ENCODE measurements at regions not wholly inside any gene's neighbourhood (a gene's known extent, or its start where the extent isn't known, plus 50 kb on each side); places are given as distances from the start of the nearest gene placed in this dataset.

DNA sequence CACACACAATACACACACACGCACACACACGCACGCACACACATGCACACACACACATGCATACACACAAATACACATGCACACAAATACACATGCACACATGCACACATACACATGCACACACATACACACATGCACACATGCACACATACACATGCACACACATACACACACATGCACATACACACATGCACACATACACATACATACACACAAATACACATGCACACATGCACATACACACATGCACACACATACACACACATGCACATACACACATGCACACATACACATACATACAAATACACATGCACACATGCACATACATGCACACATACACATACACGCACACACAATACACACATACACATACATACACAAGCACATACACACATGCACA is 175.4 kb upstream of the RREB1 start:
- no peaks in the 10 kb centered on the region for H3K36me3 Mint-ChIP-seq (ENCODE audit: low read depth)
- H3K9me3 Mint-ChIP-seq, result no peaks in the 10 kb centered on the region
- WGBS, 2 experiments (ENCODE audit: insufficient coverage in 1 of 2, insufficient read length in 1 of 2), result 38 to 100% methylated on average over 1 to 4 of the region's 4 CpGs
- Histone ChIP-seq H3K4me3 (ENCODE audit: low read length) (no peak overlapping the region), H3K9me3 (ENCODE audit: control insufficient read depth, low read length) (no peaks in the 10 kb centered on the region), H3K27me3 (ENCODE audit: control insufficient read depth, insufficient read depth, low read length, poor library complexity, severe bottlenecking) (no peaks in the 10 kb centered on the region), H3K4me1 (ENCODE audit: control insufficient read depth, insufficient read depth, low read length) (no peaks in the 10 kb centered on the region), H3K9ac (ENCODE audit: extremely low read depth, low read length, poor library complexity, severe bottlenecking) (no peak overlapping the region), H3K27ac (ENCODE audit: low read depth, low read length) (no peak overlapping the region), H3K36me3 (ENCODE audit: control insufficient read depth, insufficient read depth, low read length) (no peaks in the 10 kb centered on the region)
- H3K27me3 Mint-ChIP-seq (ENCODE audit: insufficient read depth), result peaks cover 5% of the 10 kb centered on the region
- H3K4me1 Mint-ChIP-seq, result peaks cover 3% of the 10 kb centered on the region
- no peak for DNase-seq
- TF ChIP-seq, protein P1, sequence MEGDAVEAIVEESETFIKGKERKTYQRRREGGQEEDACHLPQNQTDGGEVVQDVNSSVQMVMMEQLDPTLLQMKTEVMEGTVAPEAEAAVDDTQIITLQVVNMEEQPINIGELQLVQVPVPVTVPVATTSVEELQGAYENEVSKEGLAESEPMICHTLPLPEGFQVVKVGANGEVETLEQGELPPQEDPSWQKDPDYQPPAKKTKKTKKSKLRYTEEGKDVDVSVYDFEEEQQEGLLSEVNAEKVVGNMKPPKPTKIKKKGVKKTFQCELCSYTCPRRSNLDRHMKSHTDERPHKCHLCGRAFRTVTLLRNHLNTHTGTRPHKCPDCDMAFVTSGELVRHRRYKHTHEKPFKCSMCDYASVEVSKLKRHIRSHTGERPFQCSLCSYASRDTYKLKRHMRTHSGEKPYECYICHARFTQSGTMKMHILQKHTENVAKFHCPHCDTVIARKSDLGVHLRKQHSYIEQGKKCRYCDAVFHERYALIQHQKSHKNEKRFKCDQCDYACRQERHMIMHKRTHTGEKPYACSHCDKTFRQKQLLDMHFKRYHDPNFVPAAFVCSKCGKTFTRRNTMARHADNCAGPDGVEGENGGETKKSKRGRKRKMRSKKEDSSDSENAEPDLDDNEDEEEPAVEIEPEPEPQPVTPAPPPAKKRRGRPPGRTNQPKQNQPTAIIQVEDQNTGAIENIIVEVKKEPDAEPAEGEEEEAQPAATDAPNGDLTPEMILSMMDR (conservative IDR thresholded peaks at IDR 0.05), result no peak
- H3K4me3 Mint-ChIP-seq, result no peak overlapping the region
- H3K27ac Mint-ChIP-seq, result no peak overlapping the region

DNA sequence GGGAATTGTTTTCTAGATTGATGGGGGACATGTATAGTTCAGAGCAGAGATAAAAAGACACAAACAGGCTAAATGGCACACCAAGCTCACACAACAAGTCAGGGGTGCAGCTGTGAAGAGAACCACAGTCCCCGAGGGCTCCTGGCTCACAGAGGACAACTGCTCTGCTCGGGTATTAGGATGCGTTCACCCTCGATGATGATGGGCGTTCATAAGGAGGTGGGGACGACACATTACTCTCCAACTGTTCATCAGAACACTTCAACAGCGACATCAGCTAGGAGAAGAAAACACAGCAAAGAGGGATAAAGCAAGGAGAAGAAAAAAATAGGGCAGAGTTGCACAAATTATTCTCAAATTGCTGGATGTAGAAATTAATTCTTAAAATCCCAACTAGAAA is 174.8 kb upstream of the RREB1 start:
- DNase-seq, result no peak
- Mint-ChIP-seq H3K9me3 (no peaks in the 10 kb centered on the region), H3K27me3 (ENCODE audit: insufficient read depth) (peaks cover 3% of the 10 kb centered on the region), H3K4me3 (no peak overlapping the region), H3K4me1 (no peaks in the 10 kb centered on the region), H3K27ac (no peak overlapping the region), H3K36me3 (ENCODE audit: low read depth) (no peaks in the 10 kb centered on the region)
- Histone ChIP-seq H3K27ac (ENCODE audit: low read depth, low read length) (no peak overlapping the region), H3K27me3 (ENCODE audit: control insufficient read depth, insufficient read depth, low read length, poor library complexity, severe bottlenecking) (no peaks in the 10 kb centered on the region), H3K4me3 (ENCODE audit: low read length) (no peak overlapping the region), H3K4me1 (ENCODE audit: control insufficient read depth, insufficient read depth, low read length) (no peaks in the 10 kb centered on the region), H3K9me3 (ENCODE audit: control insufficient read depth, low read length) (no peaks in the 10 kb centered on the region), H3K36me3 (ENCODE audit: control insufficient read depth, insufficient read depth, low read length) (no peaks in the 10 kb centered on the region), H3K9ac (ENCODE audit: extremely low read depth, low read length, poor library complexity, severe bottlenecking) (no peak overlapping the region)
- 81% methylated on average over 7 of the region's 7 CpGs; no CpG with 5 or more reads in 1 of the 2 experiments for WGBS, 2 experiments (ENCODE audit: insufficient coverage in 1 of 2, insufficient read length in 1 of 2)
- TF ChIP-seq, protein P1 (conservative IDR thresholded peaks at IDR 0.05), result no peak

DNA sequence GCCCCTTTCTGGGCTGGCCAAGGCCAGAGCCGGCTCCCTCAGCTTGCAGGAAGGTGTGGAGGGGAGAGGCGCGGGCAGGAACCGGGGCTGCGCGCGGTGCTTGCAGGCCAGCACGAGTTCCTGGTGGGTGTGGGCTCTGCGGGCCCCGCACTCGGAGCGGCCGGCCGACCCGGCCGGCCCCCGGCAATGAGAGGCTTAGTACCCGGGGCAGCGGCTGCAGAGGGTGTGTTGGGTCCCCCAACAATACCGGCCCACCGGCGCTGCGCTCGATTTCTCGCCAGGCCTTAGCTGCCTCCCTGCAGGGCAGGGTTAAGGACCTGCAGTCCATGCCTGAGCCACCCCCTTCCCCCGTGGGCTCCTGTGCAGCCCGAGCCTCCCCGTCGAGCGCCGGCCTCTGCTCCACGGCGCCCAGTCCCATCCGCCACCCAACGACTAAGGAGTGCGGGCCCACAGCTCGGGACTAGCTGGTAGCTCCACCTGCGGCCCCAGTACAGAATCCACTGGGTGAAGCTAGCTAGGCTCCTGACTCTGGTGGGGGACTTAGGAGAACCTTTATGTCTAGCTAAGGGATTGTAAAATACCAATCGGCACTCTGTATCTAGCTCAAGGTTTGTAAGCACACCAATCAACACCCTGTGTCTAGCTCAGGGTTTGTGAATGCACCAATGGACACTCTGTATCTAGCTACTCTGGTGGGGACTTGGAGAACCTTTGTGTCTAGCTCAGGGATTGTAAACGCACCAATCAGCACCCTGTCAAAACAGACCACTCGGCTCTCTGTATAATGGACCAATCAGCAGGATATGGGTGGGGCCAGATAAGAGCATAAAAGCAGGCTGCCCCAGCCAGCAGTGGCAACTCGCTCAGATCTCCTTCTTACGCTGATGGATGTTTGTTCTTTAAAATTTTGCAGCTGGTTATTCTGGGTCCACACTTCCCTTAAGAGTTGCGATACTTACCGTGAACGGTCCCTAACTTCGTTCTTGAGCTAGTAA is 167.4 kb upstream of the RREB1 start:
- H3K36me3 ChIP-seq (ENCODE audit: control insufficient read depth, insufficient read depth, low read length), result no peaks in the 10 kb centered on the region
- TF ChIP-seq, protein P1 (conservative IDR thresholded peaks at IDR 0.05), result no peak
- DNase-seq, result no peak
- no peaks in the 10 kb centered on the region for H3K36me3 Mint-ChIP-seq (ENCODE audit: low read depth)
- H3K9me3 Mint-ChIP-seq, result no peaks in the 10 kb centered on the region
- no peaks in the 10 kb centered on the region for H3K27me3 Mint-ChIP-seq (ENCODE audit: insufficient read depth)
- no peak overlapping the region for H3K27ac Mint-ChIP-seq
- no peaks in the 10 kb centered on the region for H3K27me3 ChIP-seq (ENCODE audit: control insufficient read depth, insufficient read depth, low read length, poor library complexity, severe bottlenecking)
- no peaks in the 10 kb centered on the region for H3K9me3 ChIP-seq (ENCODE audit: control insufficient read depth, low read length)
- no peak overlapping the region for H3K4me3 ChIP-seq (ENCODE audit: low read length)
- 90 to 93% methylated on average over 31 to 47 of the region's 47 CpGs for WGBS, 2 experiments (ENCODE audit: insufficient coverage in 1 of 2, insufficient read length in 1 of 2)
- no peak overlapping the region for H3K27ac ChIP-seq (ENCODE audit: low read depth, low read length)
- H3K4me1 ChIP-seq (ENCODE audit: control insufficient read depth, insufficient read depth, low read length), result no peaks in the 10 kb centered on the region
- no peaks in the 10 kb centered on the region for H3K4me1 Mint-ChIP-seq
- H3K9ac ChIP-seq (ENCODE audit: extremely low read depth, low read length, poor library complexity, severe bottlenecking), result no peak overlapping the region
- no peak overlapping the region for H3K4me3 Mint-ChIP-seq
